Stimulated activated CD4-positive, alpha-beta T cell treated with anti-CD3 and anti-CD28 coated beads, Interleukin-15, amount 100 ng/mL, for 24 hours (primary cell): ENCODE measurements at regions not wholly inside any gene's neighbourhood (a gene's known extent, or its start where the extent isn't known, plus 50 kb on each side); places are given as distances from the start of the nearest gene placed in this dataset.
"Not testable (repeated sequence)": the region's sequence is repeated elsewhere in the genome, so short reads cannot be mapped to it uniquely, and the experiment has no call there.

Source experiments
- DNase-seq: peaks from one replicate; pipeline ENCODE4 v3.0.0-alpha.2; 2020

DNA sequence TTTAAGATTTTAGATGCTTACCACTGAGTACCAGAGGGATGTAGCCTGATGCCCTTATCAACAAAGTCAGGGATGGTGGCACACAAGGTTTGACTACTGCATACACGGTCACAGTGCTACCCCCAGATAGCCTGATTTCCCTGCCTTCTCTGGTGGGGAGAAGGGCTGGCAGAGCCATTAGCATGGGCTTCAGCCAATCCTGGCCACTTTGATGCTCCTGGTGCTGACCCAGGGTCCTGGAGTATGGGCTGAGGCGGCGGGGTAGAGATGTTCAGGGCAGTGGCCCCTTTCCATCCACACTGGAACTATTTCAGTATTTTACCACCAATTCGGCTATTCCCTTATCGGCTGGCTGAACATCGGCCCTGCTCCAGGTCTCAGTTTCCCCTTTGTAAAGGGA, 83.2 kb downstream of the POTEB3 start:
- DNase-seq = not testable (repeated sequence)

DNA sequence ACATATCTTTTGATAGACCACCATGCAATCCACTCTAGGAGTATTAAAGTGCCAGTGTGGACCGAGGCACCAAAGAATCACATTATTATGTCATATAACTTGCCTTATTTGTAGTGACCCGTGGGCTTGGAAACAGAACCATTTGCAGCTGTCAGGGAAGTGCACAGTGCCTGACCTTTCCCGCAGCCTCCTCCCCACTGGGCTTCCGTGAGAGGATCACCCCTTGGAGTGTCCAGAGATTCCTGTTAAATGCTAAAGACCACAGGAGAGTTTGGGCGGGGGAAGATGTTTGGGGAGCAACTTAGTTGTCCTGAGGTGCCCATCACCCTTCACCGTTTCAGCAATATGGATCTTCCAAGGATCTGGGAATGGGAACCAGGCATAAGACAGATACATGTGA, 84.4 kb downstream of the POTEB3 start:
- DNase-seq = not testable (repeated sequence)

DNA sequence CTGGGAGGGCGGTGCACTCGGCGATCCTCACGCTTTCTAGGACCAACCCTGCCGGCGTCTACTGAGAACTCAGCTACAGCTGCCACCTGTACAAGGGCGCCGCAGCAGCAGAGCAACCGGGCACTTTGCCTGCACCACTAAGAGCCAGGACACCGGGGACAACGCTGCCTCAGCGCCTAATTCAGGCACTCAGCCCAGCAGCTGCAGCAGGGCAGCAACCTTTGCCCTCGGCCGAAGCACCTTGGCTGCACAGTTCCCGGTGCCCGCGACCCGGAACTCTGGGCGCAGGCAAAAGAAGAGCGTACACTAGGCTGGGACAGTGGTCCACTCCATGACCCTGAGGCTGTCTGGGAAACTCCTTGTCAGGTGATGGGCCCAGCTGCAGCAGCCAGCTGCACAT, 85.7 kb downstream of the POTEB3 start:
- DNase-seq = not testable (repeated sequence)

DNA sequence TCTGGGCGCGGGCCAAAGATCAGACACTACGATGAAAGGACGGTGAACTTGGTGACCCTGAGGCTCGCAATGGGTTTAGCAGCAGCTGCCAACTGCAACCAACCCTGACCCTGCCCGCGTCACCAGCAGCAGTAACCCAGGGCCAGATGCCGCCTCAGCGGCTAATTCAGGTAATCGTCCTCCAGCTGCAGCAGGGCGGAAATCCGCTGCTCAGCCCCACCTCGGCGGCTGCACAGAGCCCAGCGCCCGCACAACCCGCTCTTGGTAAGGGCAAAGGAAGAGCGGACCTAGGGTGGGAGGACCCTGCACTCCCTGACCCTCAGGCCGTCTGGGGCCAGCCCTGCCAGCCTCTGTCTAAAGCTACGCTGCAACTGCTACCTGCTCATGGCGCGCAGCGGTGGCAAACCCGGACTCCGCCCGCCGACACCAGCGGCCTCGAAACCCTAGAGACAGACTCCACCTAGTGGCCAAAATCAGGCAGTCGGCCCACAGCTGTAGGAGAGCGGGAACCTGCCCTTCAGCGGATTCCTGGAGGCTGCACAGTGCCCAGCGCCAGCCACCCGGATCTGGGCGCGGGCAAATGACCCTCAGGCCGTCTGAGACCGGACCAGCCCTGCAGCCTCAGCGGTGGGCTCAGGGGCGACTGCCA, 87.5 kb downstream of the POTEB3 start:
- not testable (repeated sequence) for DNase-seq

DNA sequence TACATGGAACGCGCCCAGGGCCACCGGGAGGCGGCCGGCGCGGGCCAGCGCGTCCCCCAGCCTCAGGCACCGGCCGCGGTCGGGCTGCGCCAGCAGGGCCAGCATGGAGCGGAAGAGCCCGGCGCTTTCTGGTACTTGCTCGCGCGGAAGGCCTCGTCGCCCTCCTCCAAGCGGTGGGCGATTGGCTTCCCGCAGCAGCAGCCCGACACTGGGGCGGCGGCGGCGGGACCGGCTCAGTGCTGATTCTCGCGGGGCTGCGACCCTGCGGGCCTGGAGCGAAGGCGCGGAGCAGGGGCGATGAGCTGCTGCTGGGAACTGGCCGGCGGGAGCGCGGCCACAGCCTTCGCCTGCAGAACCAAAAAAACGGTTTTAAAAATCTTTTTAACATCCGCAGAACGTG, 95.3 kb downstream of the POTEB3 start:
- peak; percentile 12 for DNase-seq

DNA sequence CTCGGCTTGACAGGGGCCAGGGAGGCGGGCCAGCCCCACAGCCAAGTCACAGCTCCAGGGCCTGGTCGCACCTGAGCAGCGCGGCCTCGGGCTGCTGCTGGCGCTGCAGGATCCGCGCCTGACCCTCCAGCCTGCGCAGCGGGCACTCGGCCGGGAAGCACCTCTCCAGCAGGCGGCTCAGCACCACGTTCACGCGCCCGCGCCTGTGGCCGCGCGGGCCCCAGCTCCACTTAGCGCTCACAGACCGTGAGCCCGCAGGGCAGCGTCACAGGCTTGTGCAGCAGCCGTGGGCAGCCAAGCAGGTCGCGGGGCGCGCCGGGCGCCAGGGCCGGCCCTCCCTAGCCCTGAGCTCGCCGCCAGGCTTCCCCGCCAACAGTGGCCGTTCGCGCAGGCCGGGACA, 95.8 kb downstream of the POTEB3 start:
- DNase-seq = not testable (repeated sequence)

DNA sequence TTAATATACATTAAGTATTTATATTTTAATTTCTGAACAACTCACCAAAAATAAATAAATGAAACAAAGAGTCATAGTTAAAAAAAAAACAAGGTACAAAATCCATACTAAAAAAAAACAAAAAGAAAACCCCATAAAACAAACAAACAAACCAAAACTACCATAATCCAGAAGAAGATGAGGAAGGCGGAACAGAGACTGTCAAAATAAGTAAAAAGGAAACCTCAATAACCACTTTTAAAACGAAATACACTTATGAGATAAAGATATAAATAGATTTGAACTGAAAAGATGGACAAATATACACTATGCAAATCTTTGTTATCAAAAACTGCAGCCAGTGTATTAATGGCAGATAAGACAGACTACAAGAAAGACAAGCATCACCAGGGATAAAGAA, 103.3 kb downstream of the POTEB3 start:
- not testable (repeated sequence) for DNase-seq

DNA sequence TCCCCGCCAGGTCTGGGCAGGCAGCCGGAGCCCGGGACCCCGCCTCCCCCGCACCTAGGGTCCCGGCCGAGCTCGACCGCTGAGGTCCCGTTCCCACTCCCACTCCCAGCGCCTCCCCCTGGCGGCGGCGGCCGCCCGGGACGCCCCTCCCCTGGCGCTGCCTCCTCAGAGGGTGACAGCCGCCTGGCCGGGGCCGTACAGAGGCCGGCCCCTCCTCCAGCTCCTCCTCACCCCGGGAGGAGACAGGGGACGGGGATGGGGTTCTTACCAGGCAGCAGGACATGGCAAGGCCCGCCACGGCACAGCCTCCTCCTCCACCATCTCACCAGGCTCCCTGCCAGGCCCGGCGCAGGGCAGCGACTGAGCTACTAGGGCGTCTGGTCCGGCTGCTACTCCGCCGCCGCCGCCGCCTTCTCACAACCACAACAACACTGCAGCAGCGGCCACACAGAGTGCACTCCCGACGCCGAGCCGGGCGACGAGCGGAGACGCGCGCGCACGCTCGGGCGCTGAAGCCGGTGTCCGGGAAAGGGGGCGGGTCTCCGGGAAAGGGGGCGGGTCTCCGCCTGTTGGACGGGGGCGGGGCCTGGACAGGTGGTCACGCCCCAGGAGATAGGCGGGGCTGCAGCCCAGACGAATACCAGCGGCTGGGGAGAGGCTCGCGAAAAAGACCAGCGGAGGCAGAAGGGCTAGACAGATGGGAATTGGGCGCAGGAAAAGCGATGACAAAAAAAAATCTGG, 115.4 kb downstream of the POTEB3 start:
- DNase-seq = peak; percentile 68

DNA sequence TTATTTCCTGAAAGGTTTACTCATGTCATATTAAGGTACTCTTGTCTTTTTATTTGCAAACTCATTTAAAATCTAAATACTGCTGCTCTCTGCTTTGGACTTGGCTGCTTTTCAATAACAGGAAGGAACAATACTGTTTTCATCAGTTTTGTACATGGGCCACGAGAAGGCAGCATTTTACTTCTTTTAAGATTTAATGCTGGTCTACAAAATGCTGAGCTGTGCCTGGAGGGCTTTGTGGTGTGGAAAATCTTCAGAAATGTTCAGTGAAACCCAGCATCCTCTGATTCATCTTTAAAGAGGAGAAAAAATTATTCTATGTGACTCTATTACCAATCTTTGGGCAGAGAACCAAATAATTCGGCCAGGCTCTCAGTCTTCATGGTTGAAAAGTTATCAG, 155.9 kb downstream of the POTEB3 start:
- DNase-seq = not testable (repeated sequence)

DNA sequence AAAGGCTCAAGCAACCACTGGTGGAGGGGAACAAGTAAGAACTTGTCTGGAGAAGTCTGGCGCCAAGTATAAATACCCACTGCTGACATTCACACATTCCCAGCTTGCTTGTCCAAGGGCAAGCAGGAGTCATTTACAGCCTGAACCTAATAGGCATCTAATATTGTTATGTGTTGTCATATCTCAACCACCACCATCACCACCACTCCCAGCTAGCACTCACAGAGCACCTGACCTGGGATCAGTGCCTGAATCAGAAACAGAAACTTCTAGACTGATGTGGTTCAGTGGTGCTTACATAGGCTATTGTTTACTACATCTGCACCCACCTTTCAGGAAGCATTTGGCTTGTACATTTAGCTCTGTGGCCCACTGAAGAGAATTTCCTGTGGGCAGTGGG, 157.1 kb downstream of the POTEB3 start:
- not testable (repeated sequence) for DNase-seq

DNA sequence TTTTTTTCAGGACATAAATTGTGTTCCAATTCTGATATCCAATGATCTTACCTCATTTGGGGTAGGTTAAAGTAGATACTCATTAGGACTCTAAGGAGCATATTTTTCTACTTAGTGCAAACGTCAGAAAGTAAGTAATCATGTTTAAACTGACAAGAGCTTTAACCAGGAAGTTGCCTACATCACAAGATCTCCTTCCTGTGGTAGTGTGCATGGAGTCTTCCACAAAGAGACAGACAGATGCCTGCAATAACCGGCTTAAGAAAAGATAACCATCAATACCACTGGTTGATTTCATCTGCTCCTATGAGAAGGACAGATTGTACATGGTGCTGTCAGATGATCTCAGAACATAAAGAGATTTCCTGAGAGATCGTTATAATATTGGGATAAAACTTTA, 160.0 kb downstream of the POTEB3 start:
- not testable (repeated sequence) for DNase-seq

DNA sequence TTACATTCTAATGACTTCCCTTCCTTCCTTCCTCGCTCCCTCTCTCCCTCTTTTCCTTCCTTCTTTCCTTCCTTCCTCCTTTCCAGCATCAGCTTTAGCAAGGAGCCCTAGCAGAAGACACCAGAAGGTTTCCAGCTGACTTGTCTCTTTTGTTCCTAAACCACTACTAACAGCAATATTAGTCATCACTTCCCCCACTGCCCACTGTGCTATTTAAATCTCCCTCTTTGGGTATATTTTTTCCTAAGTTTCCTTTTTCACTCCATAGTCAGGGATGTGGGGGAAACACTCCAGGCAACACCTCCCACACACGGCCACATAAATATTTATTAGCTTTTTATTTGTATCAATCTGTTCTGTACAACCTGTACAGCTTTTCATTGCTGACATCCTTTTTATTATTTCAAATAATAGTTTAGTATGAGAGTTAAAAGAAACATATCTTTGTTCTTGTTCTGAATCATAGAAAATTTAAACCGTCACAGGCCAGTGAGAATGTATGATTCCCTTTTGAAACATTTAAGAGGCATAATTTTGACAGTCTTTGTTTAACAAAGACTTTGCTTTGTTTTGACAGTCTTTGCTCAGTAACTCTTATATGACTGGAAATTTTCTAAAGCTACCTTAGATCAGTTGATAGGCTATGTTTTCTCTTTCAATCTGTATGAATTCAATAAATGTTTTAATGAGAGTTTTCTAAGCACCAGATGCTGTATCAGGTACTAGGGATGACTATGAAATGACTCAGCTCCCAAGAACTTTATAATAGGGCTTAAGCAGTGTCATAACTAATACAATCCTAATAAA, 167.9 kb downstream of the POTEB3 start:
- DNase-seq = not testable (repeated sequence)

DNA sequence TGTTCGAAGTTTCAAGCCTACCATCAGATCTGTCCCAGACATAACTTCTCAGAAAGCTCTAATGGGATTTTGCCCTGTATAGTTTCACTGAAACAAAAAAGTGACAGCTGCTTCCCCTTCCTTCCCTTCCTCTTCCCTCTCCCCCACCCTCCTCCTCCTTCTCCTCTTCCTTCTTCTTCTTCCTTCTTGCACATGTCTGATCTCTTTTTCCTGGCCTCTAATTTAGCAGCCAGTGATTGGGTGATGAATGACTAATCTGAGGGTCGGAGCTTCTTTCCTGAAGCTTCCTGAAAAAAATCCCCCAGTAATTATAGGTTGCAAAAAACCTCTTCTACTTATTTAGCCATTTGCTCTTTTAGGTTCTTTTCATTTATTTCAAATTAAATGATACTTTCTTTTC, 168.7 kb downstream of the POTEB3 start:
- no peak for DNase-seq

DNA sequence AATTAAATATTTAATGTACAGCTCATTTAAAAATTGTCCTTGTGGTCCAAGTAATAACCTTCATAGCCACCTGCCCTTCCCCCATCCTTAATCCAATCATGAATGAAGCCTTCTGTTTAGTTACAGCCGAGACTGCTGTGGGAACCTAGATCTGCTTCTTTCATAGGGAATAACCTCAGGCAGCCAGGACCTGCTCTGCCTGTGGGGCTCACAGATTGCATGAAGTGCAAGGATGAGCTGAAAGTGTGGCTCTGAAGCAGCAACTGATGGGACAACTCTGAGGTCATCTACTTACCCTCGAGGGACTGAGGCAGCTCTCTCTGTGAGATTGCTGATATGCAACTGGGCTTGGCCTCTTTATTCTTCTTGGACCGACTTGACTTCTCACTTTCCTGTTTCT, 169.8 kb downstream of the POTEB3 start:
- DNase-seq = no peak

DNA sequence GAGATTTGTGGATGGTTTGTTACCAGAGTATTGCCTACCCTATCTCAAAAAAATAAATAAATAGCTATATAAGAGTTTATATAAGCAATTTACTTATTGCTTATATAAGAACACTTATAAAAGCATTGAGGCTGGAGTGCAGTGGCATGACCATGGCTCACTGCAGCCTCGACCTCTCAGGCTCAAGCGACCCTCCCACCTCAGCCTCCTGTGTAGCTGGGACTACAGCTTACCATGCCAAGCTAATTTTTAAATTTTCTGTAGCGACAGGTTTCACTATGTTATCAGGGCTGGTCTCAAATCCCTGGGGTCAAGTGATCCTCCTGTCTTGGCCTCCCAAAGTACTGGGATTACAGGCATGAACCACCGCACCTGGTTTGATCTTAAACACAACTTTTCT, 170.6 kb downstream of the POTEB3 start:
- not testable (repeated sequence) for DNase-seq

DNA sequence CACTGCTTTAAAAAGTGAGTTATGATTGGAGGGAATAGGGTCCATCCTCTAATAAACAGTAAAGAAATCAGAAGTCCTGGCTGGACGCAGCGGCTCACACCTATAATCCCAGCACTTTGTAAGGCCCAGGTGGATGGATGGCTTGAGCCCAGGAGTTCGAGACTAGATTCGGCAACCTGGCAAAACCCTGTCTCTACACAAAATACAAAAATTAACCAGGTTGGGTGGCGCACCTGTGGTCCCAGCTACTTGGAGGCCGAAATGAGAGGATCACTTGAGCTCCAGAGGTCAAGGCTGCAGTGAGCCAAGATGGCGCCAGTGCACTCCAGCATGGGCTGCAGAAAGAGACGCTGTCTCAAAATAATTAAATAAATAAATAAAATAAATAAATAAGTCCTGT, 171.2 kb downstream of the POTEB3 start:
- DNase-seq = no peak

DNA sequence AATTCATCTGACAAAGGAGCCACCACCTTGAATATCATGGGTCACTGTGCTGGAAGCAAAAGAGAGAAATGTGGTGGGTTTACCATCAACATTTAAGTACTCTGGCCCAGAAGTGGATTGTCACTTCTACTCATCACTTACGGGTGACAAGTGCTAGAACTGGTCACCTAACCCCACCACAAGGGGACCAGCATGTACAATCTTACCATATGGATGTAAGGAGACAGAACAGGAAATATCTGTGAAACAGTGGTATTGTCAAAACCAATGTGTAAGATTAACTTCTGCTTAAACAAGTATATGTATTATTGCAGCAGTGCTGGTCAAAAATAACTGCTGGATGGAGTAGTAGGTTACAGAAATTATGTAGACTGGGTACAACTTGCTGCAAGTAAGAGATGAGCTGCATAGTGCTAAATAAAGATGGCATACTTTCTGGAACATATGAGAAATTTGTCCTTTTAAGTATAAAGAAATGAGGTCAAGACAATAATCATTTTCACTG, 171.8 kb downstream of the POTEB3 start:
- DNase-seq = no peak

DNA sequence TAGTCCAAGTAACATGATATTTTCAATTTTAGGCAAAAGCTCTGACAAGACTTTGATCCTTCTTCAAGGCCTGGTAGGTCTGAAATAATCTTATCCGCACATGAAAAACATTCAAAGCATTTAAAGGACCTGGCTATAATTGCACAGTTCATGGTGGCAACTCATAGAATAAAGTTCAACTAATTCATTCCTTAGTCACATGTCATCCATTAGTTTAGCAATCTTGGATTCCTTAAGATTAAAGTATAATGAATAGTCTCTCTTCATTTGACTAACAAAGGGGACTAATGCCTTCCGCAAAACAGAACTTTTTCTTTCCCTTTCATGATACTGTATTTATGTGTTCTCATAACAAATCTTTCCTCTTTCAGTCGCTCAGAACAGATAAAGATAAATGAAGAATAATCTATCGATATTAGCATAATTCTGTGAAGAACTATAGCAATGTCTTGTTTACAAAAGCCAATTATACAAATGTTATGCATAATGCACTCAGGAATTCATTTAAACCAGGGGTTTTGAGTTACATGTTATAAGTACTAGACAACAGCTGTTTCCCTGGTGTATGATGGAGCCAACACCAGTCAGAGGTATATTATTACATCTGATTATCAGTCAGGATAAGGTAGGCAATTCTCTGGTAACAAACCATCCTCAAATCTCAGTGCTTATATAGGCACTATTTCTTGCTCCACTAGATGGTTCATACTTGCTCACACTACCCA, 172.5 kb downstream of the POTEB3 start:
- DNase-seq = no peak

DNA sequence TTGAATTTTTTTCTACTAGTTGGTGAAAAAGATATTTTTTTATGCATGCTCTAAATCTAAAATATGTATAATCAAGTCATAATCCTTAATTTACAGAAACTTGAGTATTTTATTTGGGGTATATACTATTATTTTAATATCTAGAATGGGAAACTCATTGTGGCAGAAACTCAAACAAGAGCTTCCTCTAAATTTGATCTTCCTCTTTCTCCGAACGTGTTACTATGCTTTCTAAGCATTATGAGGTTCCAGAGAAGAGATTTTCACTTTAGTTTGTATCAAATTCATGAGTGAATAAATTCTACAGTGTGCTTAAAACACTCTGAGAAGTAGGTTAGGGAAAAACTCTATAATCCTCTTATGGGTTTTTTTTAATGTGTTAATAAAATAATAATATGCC, 173.1 kb downstream of the POTEB3 start:
- DNase-seq = no peak

DNA sequence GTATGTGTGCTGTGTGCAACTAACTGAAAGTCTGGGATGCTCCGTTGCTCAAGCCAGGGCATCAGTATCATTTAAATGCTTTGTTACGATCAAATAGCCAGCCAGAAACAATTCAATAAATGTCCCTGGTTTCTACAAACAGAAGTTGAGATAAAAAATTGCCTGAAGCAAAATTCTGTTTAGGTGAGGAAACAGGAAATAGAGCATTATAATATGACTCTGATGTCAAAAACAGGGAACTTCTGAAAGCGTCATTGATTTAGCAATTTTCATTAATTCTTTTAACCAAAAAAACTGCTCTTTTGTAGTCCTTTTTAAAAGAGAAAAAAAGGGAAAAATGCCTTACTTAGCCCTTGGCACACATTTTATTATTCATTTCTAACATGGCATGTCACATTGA, 174.7 kb downstream of the POTEB3 start:
- not testable (repeated sequence) for DNase-seq

DNA sequence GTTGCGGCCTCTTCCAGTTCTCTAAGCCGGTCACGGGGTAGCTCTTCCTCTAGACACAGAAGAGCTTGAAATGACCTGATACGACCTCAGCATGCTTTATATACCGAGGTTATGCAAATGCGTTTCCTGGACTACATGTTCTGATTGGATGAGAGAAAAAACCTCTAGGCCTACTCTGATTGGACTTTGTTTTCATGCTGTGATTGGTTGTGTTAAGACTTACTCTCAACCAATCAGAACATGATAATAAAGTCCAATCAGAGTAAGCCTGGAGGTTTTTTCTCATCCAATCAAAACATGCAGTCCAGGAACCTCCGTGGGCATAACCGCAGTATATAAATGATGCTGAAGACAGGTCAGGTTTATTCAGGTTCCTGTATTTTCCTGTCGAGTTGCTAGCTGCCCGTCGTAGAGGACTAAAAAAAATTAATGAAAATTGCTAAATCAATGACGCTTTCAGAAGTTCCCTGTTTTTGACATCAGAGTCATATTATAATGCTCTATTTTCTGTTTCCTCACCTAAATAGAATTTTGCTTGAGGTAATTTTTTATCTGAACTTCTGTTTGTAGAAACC, 177.4 kb downstream of the POTEB3 start:
- no peak for DNase-seq
